ENCODE measurements at regions not wholly inside any gene's neighbourhood (a gene's known extent, or its start where the extent isn't known, plus 50 kb on each side); places are given as distances from the start of the nearest gene placed in this dataset.

DNA sequence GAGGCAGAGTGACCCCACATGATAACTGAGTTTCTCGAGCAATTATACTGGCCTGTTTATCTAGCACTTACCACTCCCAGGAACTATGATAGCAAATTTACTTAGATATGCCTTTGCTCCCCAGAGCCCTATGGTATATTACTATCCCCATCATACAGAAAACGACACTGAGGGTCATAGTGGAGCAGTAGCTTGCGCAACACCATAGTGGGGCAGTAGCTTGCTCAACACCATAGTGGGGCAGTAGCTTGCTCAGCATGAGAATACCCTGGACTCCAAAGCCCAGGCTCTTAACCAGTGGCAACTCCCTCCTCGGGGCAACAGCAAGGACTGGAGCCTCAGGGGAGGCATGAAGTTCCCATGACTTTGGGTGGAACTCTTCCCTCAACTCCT lies 211.9 kb downstream of the NPHP4 start:
- TF ChIP-seq, protein P1, sequence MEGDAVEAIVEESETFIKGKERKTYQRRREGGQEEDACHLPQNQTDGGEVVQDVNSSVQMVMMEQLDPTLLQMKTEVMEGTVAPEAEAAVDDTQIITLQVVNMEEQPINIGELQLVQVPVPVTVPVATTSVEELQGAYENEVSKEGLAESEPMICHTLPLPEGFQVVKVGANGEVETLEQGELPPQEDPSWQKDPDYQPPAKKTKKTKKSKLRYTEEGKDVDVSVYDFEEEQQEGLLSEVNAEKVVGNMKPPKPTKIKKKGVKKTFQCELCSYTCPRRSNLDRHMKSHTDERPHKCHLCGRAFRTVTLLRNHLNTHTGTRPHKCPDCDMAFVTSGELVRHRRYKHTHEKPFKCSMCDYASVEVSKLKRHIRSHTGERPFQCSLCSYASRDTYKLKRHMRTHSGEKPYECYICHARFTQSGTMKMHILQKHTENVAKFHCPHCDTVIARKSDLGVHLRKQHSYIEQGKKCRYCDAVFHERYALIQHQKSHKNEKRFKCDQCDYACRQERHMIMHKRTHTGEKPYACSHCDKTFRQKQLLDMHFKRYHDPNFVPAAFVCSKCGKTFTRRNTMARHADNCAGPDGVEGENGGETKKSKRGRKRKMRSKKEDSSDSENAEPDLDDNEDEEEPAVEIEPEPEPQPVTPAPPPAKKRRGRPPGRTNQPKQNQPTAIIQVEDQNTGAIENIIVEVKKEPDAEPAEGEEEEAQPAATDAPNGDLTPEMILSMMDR (IDR thresholded peaks at IDR 0.05; ENCODE audit: low read depth, low read length, poor library complexity, severe bottlenecking), result no peak
- TF ChIP-seq EZH2phosphoT487 (IDR thresholded peaks at IDR 0.05; ENCODE audit: borderline replicate concordance, low read length), result no peak

All from DOHH2 (cell line).